ENCODE measurements at regions not wholly inside any gene's neighbourhood (a gene's known extent, or its start where the extent isn't known, plus 50 kb on each side); places are given as distances from the start of the nearest gene placed in this dataset.
"Not testable (repeated sequence)": the region's sequence is repeated elsewhere in the genome, so short reads cannot be mapped to it uniquely, and the experiment has no call there.

DNA sequence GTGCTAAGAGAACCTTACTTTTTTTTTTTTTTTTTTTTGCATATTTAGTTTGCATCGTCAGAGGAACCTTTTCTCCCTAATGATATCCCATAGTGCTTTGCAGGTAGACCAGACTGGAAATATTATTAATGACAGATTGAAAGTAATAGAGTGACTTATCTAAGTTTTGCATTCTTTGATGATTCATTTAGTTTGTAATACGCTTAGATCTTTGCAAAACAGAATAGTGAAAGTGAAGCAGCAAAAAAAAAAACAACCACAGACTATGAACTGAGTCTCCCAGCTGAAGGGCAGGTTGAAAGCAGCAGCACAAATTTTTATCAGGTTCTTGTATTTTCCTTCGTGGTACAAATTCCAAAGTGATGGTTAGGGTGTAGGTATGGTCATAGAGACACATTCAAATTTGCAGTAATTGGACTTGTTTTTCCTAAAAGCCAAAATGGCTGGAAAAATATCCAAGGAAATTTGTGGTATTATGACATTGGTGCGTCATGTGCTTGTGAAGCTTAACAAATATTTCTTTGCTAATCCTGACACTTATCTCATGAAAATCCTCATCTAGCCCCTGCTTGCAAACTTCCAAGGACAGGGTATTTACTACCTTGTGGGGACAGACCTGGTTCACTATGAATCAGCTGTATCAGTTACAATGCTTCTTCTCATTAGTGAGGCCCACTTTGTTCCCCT, 81.8 kb upstream of the CREB5 start:
- no peak for DNase-seq

DNA sequence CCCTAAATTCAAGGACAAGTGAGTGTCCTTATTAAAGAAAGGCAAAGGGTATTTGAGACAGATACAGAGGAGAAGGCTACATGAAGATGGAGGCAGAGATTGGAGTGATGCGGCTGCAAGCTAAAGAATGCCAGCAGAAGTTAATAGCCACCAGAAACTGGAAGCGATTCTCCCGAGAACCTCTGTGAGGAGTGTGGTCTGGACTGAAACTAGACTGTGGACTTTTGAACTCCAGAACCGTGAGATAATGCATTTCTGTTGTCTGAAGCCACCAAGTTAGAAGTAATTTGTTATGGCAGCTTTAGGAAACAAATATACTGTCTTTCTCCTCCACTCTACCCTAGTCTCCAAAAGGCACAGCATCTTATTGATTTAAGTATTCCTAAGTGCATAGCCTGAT, 80.3 kb upstream of the CREB5 start:
- no peak for DNase-seq

DNA sequence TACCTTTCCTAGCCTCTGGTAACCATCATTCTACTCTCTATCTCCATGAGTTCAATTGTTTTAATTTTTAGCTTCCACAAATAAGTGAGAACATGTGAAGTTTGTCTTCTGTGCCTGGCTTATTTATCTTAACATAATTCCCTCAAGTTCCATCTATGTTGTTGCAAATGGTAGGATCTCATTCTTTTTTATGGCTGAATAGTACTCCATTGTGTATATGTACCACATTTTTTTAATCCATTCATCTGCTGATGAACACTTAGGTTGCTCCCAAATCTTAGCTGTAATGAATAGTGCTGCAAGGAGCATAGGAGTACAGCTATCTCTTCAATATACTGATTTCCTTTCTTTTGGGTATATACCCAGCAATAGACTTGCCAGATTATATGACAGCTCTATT, 78.8 kb upstream of the CREB5 start:
- DNase-seq = not testable (repeated sequence)

DNA sequence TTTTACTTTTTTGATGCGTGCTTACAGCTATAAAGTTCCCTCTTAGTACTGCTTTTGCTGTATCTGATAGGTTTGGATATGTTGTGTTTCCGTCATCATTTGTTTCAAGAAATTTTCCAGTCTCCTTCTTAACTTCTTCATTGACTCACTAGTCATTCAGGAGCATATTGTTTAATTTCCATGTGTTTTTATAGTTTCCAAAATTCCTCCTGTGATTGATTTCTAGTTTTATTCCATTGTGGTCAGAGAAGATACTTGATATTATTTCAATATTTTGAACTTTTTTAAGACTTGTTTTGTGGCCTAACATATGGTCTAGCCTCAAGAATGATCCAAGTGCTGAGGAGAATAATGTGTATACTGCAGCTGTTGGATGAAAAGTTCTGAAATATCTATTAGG, 75.5 kb upstream of the CREB5 start:
- DNase-seq = no peak

DNA sequence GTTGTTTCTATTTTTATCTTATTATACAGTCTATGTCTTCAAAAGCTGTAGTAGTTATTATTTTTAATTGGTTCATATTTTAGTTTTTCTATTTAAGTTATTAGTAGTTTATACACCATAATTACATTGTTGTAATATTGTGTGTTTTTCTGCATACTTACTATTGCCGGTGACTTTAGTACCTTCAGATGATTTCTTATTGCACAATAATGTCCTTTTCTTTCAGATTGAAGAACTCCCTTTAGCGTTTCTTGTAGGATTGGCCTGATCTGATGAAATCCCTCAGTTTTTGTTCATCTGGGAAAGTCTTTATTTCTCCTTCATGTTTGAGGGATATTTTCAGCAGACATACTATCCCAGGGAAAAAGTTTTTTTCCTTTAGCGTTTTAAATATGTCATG, 74.3 kb upstream of the CREB5 start:
- no peak for DNase-seq

DNA sequence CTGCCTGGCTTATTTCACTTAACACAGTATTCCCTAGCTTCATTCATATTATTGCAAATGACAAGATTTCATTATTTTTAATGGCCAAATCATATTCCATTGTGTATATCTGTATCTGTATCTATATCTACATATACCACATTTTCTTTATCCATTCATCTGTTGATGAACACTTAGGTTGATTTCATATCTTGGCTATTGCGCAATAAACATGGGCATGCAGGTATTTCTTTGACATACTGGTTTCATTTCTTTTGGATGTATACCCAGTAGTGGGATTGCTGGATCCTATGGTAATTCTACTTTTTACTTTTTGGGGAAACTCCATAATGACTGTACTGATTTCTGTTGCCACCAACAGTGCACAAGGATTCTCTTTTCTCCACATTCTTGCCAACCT, 68.9 kb upstream of the CREB5 start:
- DNase-seq = no peak

DNA sequence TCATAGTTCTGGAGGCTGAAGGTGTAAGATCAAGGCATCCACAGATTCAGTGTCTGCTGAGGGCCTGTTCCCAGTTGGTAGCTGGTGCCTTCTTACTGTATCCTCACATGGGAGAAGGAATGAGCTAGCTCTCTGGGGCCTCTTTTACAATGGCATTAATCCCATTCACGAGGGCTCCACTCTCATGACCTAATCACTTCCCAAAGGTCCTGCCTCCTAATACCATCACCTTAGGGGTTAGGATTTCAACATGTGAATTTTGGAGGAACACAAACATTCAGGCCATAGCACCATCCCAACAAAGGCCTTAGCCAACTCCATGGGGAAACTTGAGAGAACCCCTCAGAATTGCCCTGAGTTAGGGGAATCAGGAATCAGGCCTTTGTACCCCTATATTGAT, 66.1 kb upstream of the CREB5 start:
- no peak for DNase-seq

DNA sequence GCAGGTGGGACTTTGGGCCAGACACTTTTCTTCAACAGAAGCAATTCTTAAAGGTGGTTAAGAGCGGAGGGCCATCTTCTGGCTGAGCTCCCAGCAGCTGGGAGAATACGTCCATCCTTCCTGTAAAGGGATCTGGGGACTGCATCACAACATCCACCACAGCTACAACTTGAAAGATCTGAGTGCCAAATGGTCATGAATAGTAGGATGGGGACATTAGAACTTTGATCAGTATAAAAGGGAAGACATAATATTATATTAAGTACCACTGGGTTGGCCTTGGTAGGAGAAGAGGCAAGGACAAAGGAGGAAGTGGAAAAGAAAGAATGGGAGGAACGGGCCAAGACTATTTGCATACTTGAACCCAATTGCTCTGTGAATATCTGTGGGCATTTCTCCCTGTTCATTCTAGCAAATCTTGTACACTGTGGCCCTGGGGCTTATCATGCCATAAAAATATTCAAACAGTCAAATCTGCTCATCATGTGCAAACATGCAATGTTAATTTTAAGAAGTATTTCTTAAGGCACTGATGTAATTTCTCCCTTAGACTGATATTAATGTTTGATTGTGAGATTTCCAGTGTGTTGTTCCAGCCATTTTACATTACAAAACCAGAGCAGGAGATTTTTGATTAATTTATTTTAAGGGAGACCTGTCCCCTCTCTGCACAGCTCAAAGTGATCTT, 65.5 kb upstream of the CREB5 start:
- no peak for DNase-seq

DNA sequence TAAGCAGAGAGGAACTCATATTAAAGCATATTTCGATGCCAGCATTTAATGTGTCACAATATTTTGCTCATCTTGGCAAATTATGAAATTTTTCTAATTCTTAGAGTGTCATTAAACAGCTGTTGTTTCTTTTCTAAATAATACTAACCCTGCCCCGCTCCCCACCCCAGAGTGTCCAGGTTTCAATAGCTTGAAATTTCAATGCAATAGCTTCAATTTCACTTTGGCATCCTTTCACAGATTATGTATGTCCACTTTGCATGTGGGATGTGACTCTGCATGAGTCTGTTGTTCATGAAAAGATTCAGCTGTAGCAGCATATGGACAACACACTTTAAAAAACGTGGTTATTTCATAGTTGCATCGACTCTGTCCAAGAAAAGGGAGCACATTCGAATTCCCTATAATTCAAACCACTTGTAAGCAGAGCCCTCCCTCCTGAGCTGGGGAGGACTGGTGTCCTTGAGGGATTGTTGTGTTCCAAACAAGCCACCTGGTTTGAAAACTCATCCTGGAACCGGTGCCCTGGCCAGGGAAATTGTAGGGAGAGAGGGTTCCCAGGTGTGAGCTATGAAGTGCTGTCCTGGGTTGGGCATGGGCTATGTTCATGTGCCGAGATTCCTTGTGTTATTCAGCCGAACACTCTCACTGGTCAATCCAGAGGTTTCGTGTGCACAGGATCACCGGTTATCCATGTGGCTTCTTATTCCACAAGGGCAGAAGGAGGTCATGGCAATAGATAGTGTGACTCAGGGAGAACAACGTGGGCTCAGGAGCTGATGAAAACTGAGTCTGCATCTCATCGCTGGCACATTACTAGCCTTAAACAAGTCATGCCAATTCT, 64.6 kb upstream of the CREB5 start:
- no peak for DNase-seq

DNA sequence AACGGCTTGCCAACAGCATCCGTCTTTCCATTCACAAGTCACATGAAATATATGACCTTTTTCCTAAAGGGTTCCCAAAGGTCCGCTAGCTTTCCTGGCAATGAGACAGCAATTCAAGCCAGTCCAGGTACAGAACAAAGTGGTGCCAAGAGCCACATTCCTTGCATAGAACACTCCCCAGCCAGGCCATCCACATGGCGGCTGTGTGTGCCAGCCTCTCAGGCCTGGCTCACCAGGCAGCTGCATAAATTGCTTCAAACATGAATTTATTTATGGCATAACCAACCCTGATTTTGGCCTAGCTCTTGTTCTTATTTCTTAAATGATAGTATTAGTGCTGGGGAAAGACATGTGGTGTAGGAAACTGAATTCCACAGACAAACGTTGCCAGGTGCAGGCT, 63.7 kb upstream of the CREB5 start:
- DNase-seq = no peak

DNA sequence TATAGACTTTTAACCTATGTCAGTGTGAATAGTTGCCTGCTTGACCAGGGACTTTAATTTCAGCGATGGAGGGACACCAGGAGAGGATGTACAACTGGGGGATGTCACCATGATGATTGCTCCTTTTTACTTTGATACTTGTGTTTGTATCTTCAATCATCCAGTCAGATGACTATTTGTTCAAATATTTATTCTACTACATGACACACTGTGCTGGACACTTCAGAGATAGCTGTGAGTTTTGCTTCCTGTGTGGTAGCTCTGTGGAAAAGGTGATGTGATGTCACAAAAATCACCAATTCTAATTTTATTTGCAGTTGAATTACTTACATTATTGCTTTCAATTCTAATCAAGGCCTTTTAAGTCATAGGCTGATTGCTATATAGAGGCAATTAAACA, 62.7 kb upstream of the CREB5 start:
- no peak for DNase-seq

DNA sequence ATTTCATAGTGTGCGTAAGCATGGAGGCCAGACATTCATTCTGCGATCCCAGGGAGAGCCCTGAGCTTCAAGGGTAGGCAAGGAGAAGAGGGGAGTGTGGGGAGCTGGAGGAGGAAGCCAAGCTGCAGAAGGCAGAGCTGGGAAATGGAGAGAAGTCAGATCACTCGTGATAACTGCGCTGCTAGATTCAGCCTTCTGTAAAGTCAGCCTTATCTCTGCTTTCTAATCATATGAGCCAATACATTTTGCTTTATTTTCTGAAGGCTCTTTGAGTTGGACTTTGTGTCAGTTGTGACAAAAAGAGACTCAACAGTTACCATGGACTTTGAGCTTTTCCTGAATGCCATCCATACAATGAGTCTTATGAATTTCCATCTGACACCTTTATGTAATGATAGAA, 61.7 kb upstream of the CREB5 start:
- DNase-seq = no peak

DNA sequence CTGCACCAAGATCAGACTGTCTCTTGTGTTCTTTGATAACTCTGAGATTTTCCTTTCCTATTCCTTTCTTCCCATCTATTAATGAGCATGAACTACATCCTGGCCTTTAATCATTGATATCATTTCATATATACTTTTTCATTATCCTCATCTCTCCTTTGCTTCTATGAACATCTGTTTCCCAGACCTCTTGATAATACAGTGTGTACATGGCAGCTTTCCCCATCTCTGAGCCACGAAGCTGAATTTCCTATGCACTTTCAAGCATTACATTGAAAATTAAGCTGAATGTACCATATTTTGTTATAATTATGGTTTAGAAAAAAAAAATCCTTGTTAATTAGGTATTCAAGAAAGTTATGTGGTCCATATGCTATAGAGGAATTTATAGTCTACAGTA, 60.9 kb upstream of the CREB5 start:
- DNase-seq = no peak

DNA sequence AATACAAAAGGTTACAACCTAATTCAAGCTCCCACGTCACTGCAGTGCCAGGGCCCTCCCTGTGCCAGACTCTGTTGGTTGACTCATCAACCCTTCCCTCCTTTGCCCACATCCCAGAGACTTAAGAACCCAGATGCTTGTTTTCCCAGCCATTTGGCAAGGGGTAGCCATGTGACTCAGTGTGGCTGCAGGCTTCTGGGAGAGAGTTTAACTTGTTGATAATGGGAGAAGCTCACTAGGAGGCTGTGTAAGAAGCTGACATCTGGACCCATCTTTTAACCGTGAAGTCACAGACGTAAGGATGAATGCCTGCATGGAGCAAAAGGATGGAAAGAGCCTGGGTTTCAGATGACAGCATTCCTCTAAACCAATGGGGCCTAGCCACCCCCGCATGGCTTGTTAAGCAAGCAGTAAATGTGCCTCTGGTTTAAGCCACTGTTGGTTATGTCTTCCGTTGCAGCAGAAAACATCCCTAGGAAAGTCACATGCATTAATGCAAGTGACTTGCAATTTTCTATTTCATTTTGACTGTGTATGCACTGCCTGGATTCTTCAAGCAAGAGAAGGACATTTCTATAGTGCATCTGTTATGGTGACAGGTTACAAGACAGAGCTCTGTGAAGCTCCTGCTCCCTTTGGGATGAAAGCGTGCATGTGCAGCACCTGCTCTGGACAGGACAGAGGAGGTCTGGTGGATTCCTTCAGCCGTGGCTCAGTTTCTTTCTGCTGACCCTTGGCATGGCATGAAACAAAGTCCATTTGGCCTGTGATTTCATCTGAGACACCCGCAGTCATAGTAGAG, 57.5 kb upstream of the CREB5 start:
- DNase-seq = no peak

DNA sequence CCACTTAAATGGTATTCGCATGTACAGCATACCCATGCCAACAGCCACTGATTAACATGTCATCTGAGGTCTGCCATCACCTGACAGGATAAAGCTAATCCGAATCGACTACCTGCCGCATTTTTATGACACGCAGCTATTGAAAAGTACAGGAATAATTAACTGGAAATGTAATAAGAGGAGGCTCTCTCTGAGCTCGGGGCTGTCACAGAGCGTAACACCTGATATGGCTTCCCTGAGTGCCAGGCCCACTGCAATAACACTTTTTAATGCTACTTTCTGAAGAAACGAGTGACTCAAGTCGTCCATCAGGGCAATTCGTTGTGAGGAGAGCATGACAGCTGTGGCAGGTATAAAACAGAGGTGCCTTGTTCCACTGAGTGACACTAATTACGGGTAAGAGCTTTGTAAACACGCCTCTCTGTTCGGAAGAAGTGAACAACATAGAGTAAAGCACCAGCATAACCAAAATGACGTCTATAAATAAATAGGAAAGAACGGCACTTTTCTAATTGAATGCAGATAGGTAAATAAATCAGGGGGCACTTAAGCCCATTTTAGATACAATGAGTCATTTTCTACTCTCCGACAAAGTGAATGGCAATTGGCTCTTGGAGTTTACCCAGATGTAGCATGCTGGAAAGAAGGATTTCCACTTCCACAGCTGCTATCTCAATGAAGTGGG, 56.5 kb upstream of the CREB5 start:
- DNase-seq = no peak

DNA sequence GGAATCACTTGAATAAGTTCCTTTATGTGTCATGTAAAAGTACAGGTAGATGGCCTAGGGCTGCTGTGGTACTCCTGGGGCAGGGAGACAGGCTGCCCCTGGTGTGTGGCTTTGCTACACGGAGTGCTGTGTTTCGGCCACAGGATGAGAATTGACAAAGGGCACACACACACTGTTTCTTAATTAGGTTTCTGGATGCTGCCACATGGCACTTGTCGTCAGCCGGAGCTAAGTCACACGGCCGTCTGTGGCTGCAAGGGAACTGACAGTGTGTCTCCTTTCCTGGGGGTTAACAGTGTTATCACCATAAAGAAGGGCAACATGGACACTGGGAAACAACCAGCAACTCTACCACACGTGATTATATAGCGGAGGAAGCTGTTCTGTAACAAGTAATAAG, 55.7 kb upstream of the CREB5 start:
- DNase-seq = no peak

DNA sequence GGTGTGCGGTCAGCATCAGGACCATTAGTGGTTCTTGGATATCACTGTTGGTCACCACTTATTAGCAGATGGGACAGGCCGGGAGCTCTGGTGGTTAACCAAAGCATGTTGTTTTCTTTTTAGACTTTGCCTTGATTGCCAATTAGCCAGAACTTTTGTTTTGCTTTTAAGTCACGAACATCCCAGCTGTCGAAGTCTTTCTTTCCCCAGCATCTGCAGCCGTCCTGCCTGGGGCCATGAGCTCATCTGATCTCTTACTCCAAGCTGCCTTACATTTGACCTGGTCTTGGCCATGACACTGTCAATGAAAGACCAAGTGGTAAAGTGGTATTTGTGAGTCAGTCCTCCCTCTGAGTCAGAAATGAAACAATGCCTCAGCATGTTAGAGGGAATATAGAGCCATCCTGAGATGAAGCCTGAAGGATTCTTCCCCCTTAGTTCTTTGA, 53.9 kb upstream of the CREB5 start:
- no peak for DNase-seq

DNA sequence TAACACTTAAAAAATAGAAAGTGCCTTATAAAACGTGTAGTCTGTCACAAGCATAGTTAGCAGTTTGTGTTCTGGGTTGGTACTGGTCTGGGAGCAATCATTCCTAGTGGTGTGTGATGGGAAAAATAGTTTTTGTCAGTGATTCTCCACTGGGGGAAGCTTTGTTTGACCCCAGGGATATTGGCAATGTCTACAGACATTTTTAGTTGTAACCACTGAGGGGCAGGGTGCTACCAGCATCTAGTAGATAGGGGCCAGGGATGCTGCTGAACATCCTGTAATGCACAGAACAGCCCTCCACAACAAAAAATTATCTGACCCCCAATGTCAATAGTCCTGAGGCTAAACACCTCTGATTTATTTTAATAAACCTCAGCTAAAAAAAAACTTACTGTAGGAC, 51.6 kb upstream of the CREB5 start:
- peak; percentile 5 for DNase-seq

DNA sequence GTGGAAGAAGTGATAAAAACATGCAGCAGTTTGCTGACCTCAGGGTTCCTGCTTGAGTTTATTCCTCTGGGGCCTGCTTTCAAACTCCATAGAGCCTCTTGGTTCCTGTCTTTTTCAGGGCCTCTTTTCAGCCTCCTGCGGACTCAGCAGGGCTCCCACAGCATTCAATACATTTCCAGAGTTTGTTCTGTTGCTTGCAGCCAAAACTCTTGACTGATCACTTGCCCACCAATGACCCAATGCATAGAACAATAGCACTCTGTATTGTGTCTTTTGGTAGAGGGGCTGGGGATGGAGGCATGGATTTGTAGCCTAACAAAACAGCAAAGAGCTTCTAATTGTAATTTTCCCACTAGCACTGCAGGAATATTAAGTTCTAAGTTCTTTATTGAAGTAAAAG, 50.8 kb upstream of the CREB5 start:
- DNase-seq = no peak

DNA sequence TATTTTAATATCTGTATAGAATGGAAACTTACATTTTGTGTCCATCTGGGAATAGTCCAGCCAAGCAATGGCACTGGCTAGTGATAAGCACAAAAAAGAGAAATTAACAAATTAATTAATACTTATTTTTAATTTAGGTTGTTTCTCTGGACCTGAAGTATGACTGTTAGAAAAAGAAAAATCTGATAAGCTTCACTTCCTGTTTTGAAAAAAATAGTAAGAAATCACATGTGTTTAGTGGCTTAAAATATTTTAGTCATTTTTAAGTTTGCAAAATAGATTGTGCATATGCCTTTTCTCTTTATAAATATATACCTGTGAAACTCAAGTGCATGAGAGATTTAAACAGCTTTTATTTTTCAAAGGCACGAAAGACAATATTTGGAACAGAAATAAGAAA, 50.1 kb upstream of the CREB5 start:
- no peak for DNase-seq

Data from NCI-H1694 (cell line).